ENCODE measurements at regions not wholly inside any gene's neighbourhood (a gene's known extent, or its start where the extent isn't known, plus 50 kb on each side); places are given as distances from the start of the nearest gene placed in this dataset.

DNA sequence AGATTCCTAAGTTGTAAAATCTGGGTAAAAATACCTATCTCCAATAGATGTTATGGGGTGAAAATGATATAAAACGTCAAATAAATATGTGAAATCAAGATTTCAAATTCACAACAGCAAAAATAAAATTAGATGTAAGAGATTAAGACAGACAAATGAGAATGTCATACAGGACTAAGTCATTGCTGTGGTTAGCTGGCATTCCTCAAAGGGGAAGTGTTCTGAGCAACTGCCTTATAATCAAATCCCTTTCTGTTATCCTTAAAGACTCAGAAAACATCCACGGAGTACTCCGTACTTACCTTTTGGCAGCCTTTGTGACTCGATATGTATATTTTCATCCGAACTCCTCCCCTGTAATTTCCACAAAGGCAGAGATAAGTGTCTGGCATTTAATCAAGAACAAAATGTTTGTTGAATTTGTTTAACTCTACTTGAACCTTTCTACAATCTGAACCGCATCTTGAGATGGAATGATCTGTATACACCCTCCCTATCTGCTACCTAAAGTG is 559.6 kb downstream of the GATA3 start:
- Histone ChIP-seq H3K9me2 (replicated peaks; ENCODE audit: control insufficient read depth, low read length) (no peaks in the 10 kb centered on the region), H3K4me3 (ENCODE audit: low read length) (no peak overlapping the region), H3K9me3 (ENCODE audit: control insufficient read depth, insufficient read depth, low read length) (no peaks in the 10 kb centered on the region), H3K36me3 (ENCODE audit: control insufficient read depth, low read length) (no peaks in the 10 kb centered on the region), H3K4me1 (ENCODE audit: control insufficient read depth, low read length) (peaks cover 10% of the 10 kb centered on the region), H4K20me1 (ENCODE audit: control insufficient read depth, insufficient read depth, low read depth, low read length) (no peaks in the 10 kb centered on the region), H3F3A (ENCODE audit: control insufficient read depth, insufficient read depth) (no peaks in the 10 kb centered on the region), H3K27ac (ENCODE audit: low read depth, low read length) (no peak overlapping the region), H3K79me2 (ENCODE audit: control insufficient read depth, low read length) (no peaks in the 10 kb centered on the region), H3K4me2 (ENCODE audit: low read length) (no peak overlapping the region), H3K27me3 (ENCODE audit: control insufficient read depth, low read length) (no peaks in the 10 kb centered on the region)
- no peak for TF ChIP-seq EZH2phosphoT487 (IDR thresholded peaks at IDR 0.05; ENCODE audit: borderline replicate concordance, low read length)
- TF ChIP-seq, protein P1, sequence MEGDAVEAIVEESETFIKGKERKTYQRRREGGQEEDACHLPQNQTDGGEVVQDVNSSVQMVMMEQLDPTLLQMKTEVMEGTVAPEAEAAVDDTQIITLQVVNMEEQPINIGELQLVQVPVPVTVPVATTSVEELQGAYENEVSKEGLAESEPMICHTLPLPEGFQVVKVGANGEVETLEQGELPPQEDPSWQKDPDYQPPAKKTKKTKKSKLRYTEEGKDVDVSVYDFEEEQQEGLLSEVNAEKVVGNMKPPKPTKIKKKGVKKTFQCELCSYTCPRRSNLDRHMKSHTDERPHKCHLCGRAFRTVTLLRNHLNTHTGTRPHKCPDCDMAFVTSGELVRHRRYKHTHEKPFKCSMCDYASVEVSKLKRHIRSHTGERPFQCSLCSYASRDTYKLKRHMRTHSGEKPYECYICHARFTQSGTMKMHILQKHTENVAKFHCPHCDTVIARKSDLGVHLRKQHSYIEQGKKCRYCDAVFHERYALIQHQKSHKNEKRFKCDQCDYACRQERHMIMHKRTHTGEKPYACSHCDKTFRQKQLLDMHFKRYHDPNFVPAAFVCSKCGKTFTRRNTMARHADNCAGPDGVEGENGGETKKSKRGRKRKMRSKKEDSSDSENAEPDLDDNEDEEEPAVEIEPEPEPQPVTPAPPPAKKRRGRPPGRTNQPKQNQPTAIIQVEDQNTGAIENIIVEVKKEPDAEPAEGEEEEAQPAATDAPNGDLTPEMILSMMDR (IDR thresholded peaks at IDR 0.05; ENCODE audit: low read depth, low read length, poor library complexity, severe bottlenecking), result no peak

DNA sequence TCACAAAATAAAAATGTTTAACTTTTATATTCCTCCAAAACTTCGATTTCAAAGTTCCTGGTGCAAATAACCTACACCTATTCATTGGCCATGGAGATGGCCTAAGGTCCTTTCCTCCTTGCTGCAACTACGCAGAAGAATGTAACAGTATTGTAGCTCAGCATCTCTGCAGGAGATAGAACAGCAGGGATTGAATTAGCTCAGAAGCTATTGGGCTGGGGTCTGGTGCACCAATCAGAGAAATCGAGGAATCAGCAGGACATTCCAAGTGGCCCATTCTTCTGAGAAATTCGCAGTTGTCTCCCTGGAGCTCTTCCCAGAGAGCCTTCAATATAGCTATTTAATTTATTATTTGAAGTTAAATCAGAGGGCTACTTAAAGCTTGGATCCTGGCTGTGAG is 560.6 kb downstream of the GATA3 start:
- H3K4me3 ChIP-seq (ENCODE audit: low read length), result no peak overlapping the region
- H3K4me2 ChIP-seq (ENCODE audit: low read length), result no peak overlapping the region
- H4K20me1 ChIP-seq (ENCODE audit: control insufficient read depth, insufficient read depth, low read depth, low read length), result no peaks in the 10 kb centered on the region
- H3K4me1 ChIP-seq (ENCODE audit: control insufficient read depth, low read length), result peaks cover 10% of the 10 kb centered on the region
- H3F3A ChIP-seq (ENCODE audit: control insufficient read depth, insufficient read depth), result no peaks in the 10 kb centered on the region
- no peak overlapping the region for H3K27ac ChIP-seq (ENCODE audit: low read depth, low read length)
- no peaks in the 10 kb centered on the region for H3K36me3 ChIP-seq (ENCODE audit: control insufficient read depth, low read length)
- TF ChIP-seq, protein P1 (IDR thresholded peaks at IDR 0.05; ENCODE audit: low read depth, low read length, poor library complexity, severe bottlenecking), result no peak
- TF ChIP-seq EZH2phosphoT487 (IDR thresholded peaks at IDR 0.05; ENCODE audit: borderline replicate concordance, low read length), result no peak
- no peaks in the 10 kb centered on the region for H3K9me2 ChIP-seq (replicated peaks; ENCODE audit: control insufficient read depth, low read length)
- no peaks in the 10 kb centered on the region for H3K27me3 ChIP-seq (ENCODE audit: control insufficient read depth, low read length)
- H3K79me2 ChIP-seq (ENCODE audit: control insufficient read depth, low read length), result no peaks in the 10 kb centered on the region
- H3K9me3 ChIP-seq (ENCODE audit: control insufficient read depth, insufficient read depth, low read length), result no peaks in the 10 kb centered on the region

DNA sequence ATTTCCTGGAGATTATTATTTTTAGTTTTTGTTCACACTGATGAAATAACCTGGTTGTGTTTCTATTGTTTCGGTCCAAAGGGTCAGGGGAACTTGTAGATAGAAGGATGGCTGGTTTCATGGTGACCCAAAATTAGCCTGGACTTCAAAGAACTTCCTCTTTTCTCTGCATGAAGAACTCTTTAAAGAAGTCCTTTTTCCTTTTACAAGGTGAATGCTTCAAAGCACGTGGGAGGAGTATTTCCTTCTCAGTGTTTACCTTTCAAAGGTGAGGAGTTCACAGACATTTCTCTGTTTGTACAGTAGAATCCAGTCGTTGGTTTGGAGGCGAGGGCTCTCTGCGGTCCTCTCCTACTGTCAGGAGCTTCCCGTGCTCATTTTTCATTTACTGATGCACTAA is 561.7 kb downstream of the GATA3 start:
- no peaks in the 10 kb centered on the region for H3K9me3 ChIP-seq (ENCODE audit: control insufficient read depth, insufficient read depth, low read length)
- H3K9me2 ChIP-seq (replicated peaks; ENCODE audit: control insufficient read depth, low read length), result no peaks in the 10 kb centered on the region
- no peaks in the 10 kb centered on the region for H3F3A ChIP-seq (ENCODE audit: control insufficient read depth, insufficient read depth)
- no peaks in the 10 kb centered on the region for H3K36me3 ChIP-seq (ENCODE audit: control insufficient read depth, low read length)
- no peaks in the 10 kb centered on the region for H3K79me2 ChIP-seq (ENCODE audit: control insufficient read depth, low read length)
- peak overlapping the region; percentile 16; the same call in 1 of the 2 replicates for H3K4me2 ChIP-seq (ENCODE audit: low read length)
- no peak overlapping the region for H3K27ac ChIP-seq (ENCODE audit: low read depth, low read length)
- no peaks in the 10 kb centered on the region for H3K27me3 ChIP-seq (ENCODE audit: control insufficient read depth, low read length)
- no peak overlapping the region for H3K4me3 ChIP-seq (ENCODE audit: low read length)
- TF ChIP-seq EZH2phosphoT487 (IDR thresholded peaks at IDR 0.05; ENCODE audit: borderline replicate concordance, low read length), result no peak
- TF ChIP-seq, protein P1 (IDR thresholded peaks at IDR 0.05; ENCODE audit: low read depth, low read length, poor library complexity, severe bottlenecking), result no peak
- H3K4me1 ChIP-seq (ENCODE audit: control insufficient read depth, low read length), result peaks cover 10% of the 10 kb centered on the region
- H4K20me1 ChIP-seq (ENCODE audit: control insufficient read depth, insufficient read depth, low read depth, low read length), result no peaks in the 10 kb centered on the region

All from DOHH2 (cell line).